ENCODE measurements at regions not wholly inside any gene's neighbourhood (a gene's known extent, or its start where the extent isn't known, plus 50 kb on each side); places are given as distances from the start of the nearest gene placed in this dataset.

GRCh38 chr4:30600246-30601017 lies 119.7 kb upstream of the PCDH7 start:
- no peaks in the 10 kb centered on the region for H3K9me2 ChIP-seq (ENCODE audit: insufficient read depth, low read length)
- no peaks in the 10 kb centered on the region for H3K9me3 ChIP-seq (ENCODE audit: low read length)
- H3K36me3 ChIP-seq (ENCODE audit: insufficient read depth, low read length) = no peaks in the 10 kb centered on the region
- no peak for DNase-seq (ENCODE audit: low spot score)
- ChIA-PET POLR2A (no interaction called here), CTCF (ENCODE audit: unreplicated experiment) (no interaction called here)
- BruUV-seq (replicated peaks) = no TSS peak
- no peak overlapping the region for H3K4me2 ChIP-seq (ENCODE audit: low read length)
- H3K4me1 ChIP-seq (ENCODE audit: insufficient read depth, low read length, poor library complexity, severe bottlenecking) = no peaks in the 10 kb centered on the region
- H4K20me1 ChIP-seq (ENCODE audit: insufficient read depth, low read length) = no peaks in the 10 kb centered on the region
- no peaks in the 10 kb centered on the region for H3K79me2 ChIP-seq (ENCODE audit: insufficient read depth, low read depth, low read length)
- intact Hi-C loops (cut with micrococcal nuclease; ENCODE audit: unreplicated experiment) = no loop called here
- H3K27ac ChIP-seq (ENCODE audit: low read depth, low read length, poor library complexity, severe bottlenecking) = no peak overlapping the region
- no peak overlapping the region for H3K4me3 ChIP-seq (ENCODE audit: low read depth, low read length, poor library complexity, severe bottlenecking)
- TF ChIP-seq EZH2phosphoT487 (IDR thresholded peaks at IDR 0.05; ENCODE audit: borderline replicate concordance, low read depth, low read length) (no peak), CTCF (conservative IDR thresholded peaks at IDR 0.05; ENCODE audit: low read length) (no peak)
- H2AFZ ChIP-seq (ENCODE audit: low read length) = no peak overlapping the region

- no peak overlapping the region for H3K4me3 ChIP-seq (ENCODE audit: low read depth, low read length, poor library complexity, severe bottlenecking)
- TF ChIP-seq EZH2phosphoT487 (IDR thresholded peaks at IDR 0.05; ENCODE audit: borderline replicate concordance, low read depth, low read length) (no peak), CTCF (conservative IDR thresholded peaks at IDR 0.05; ENCODE audit: low read length) (no peak)
- no peak overlapping the region for H3K27ac ChIP-seq (ENCODE audit: low read depth, low read length, poor library complexity, severe bottlenecking)
- no peaks in the 10 kb centered on the region for H3K79me2 ChIP-seq (ENCODE audit: insufficient read depth, low read depth, low read length)
- no peaks in the 10 kb centered on the region for H3K9me3 ChIP-seq (ENCODE audit: low read length)
- H4K20me1 ChIP-seq (ENCODE audit: insufficient read depth, low read length) = no peaks in the 10 kb centered on the region
- intact Hi-C loops (cut with micrococcal nuclease; ENCODE audit: unreplicated experiment) = no loop called here
- POLR2A ChIA-PET = no interaction called here
- H3K4me2 ChIP-seq (ENCODE audit: low read length) = no peak overlapping the region
- no peak overlapping the region for H2AFZ ChIP-seq (ENCODE audit: low read length)
- CTCF ChIA-PET (ENCODE audit: unreplicated experiment) = no interaction called here
- H3K4me1 ChIP-seq (ENCODE audit: insufficient read depth, low read length, poor library complexity, severe bottlenecking) = no peaks in the 10 kb centered on the region
- H3K36me3 ChIP-seq (ENCODE audit: insufficient read depth, low read length) = no peaks in the 10 kb centered on the region
- no peak for DNase-seq (ENCODE audit: low spot score)
- no TSS peak for BruUV-seq (replicated peaks)
- H3K9me2 ChIP-seq (ENCODE audit: insufficient read depth, low read length) = no peaks in the 10 kb centered on the region
Observed at GRCh38 chr4:30601070-30601865, 118.9 kb upstream of the PCDH7 start.
